Keratinocyte (primary cell): ENCODE measurements at regions not wholly inside any gene's neighbourhood (a gene's known extent, or its start where the extent isn't known, plus 50 kb on each side); places are given as distances from the start of the nearest gene placed in this dataset.
A peak's percentile ranks its signal among the peaks of the same experiment; 100 is the strongest.

Source experiments
- DNase-seq: peaks from one replicate; pipeline ENCODE4 v3.0.0-alpha.2; 2011; ENCODE audit warnings: low read depth, missing footprints, low spot score
- FAIRE-seq: peaks from 2 replicates; lab custom pipeline; 2011; peaks lifted over from hg19 to GRCh38; lab: Jason Lieb, UNC
- H2AFZ ChIP-seq: 2 replicates; pipeline ENCODE4 v1.6.0; 2012; ENCODE audit warnings: low read length, control low read depth, inconsistent platforms; ENCODE audit not compliant: control insufficient read depth
- H3K27ac ChIP-seq: 2 replicates; pipeline ENCODE4 v1.5.1; 2011; ENCODE audit warnings: low read length; ENCODE audit not compliant: control insufficient read depth, insufficient read depth
- H3K27me3 ChIP-seq: 3 replicates; pipeline ENCODE4 v1.6.0; 2011; ENCODE audit warnings: low read length; ENCODE audit not compliant: control insufficient read depth, insufficient read depth; ENCODE audit errors: extremely low read depth
- H3K36me3 ChIP-seq, 2 experiments: 2 replicates in 1 of 2; 3 replicates in 1 of 2; pipeline ENCODE4 v1.5.1; 2011; ENCODE audit warnings: low read length in 2 of 2, mild to moderate bottlenecking in 1 of 2; ENCODE audit not compliant: control insufficient read depth in 2 of 2, insufficient read depth in 2 of 2; ENCODE audit errors: extremely low read depth in 1 of 2
- H3K4me1 ChIP-seq: 3 replicates; pipeline ENCODE4 v1.5.1; 2011; ENCODE audit warnings: low read length; ENCODE audit not compliant: control insufficient read depth, insufficient read depth; ENCODE audit errors: extremely low read depth
- H3K4me2 ChIP-seq: 3 replicates; pipeline ENCODE4 v1.6.0; 2011; ENCODE audit warnings: low read depth, low read length; ENCODE audit not compliant: control insufficient read depth, insufficient read depth; ENCODE audit errors: extremely low read depth
- H3K4me3 ChIP-seq, 3 experiments: fragments of 200-600 bp in 1 of 3; sonication (generic) in 1 of 3; 2 replicates in 2 of 3; 3 replicates in 1 of 3; pipeline ENCODE4 v1.5.1; 2011 to 2016; ENCODE audit warnings: low read length in 3 of 3, mild to moderate bottlenecking in 3 of 3, control low read depth in 2 of 3, inconsistent platforms in 1 of 3, low read depth in 1 of 3, mixed read lengths in 1 of 3, mixed run types in 1 of 3, moderate library complexity in 1 of 3; ENCODE audit not compliant: control insufficient read depth in 2 of 3, insufficient read depth in 2 of 3; ENCODE audit errors: extremely low read depth in 1 of 3
- H3K79me2 ChIP-seq: 2 replicates; pipeline ENCODE4 v1.6.0; 2012; ENCODE audit warnings: low read length; ENCODE audit not compliant: control insufficient read depth, insufficient read depth
- H3K9ac ChIP-seq: 3 replicates; pipeline ENCODE4 v1.6.0; 2011; ENCODE audit warnings: low read length; ENCODE audit not compliant: control insufficient read depth, insufficient read depth; ENCODE audit errors: extremely low read depth
- H3K9me1 ChIP-seq: 3 replicates; pipeline ENCODE4 v1.6.0; 2011; ENCODE audit warnings: low read length; ENCODE audit not compliant: control insufficient read depth, insufficient read depth; ENCODE audit errors: extremely low read depth
- H3K9me3 ChIP-seq: 2 replicates; pipeline ENCODE4 v1.5.1; 2012; ENCODE audit warnings: low read depth, low read length; ENCODE audit not compliant: control insufficient read depth
- H4K20me1 ChIP-seq: 3 replicates; pipeline ENCODE4 v1.6.0; 2011; ENCODE audit warnings: low read length; ENCODE audit not compliant: control insufficient read depth, insufficient read depth; ENCODE audit errors: extremely low read depth
- EZH2 ChIP-seq: IDR thresholded peaks from one replicate; pipeline ENCODE4 v1.6.1; 2012; ENCODE audit warnings: inconsistent platforms, mild to moderate bottlenecking, low read length, moderate library complexity
- dilution Hi-C: fragments of 300-500 bp; cut with MboI; formaldehyde crosslinking; loops from one replicate; pipeline ENCODE4 v1.7.0; 2020; ENCODE audit warnings: low sequenced_read_pairs; ENCODE audit not compliant: extremely low pct_ligation_motif_present
- TF ChIP-seq, protein P1 (sequence below), 3 experiments: IDR thresholded peaks in 1 of 3; conservative IDR thresholded peaks in 1 of 3; optimal IDR thresholded peaks in 1 of 3; 2 replicates in 2 of 3; 3 replicates in 1 of 3; pipeline versions ENCODE3 to v1.5.1; 2011; ENCODE audit warnings: low read length in 3 of 3, mild to moderate bottlenecking in 3 of 3, moderate library complexity in 2 of 3, control low read depth in 1 of 3, inconsistent platforms in 1 of 3; ENCODE audit not compliant: insufficient read depth in 2 of 3; ENCODE audit errors: extremely low read depth in 1 of 3

DNA sequence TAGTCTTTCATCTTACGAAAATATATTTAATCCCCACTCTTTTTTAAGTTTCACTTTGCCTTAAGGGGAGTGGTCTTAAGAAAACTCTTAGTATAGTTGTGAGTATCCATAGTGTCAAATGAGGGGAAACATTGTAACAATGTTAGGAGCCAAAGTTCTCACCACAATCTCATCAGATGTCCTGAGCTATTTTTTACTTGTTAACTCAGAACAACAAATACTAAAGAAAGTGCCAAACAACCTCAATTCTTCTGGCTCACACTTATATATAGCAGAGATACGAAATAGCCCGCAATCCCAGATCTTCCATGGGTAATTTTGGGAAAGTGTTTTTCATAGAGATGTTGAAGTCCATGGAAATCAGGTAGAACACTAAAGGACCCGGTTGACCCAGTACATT lies 194.0 kb upstream of the DMRT1 start:
- no peak overlapping the region for H3K4me2 ChIP-seq
- no peak overlapping the region for H3K4me3 ChIP-seq
- no peak overlapping the region for H3K9ac ChIP-seq
- H3K27me3 ChIP-seq, result no peaks in the 10 kb centered on the region
- TF ChIP-seq EZH2, result no peak
- TF ChIP-seq, protein P1, sequence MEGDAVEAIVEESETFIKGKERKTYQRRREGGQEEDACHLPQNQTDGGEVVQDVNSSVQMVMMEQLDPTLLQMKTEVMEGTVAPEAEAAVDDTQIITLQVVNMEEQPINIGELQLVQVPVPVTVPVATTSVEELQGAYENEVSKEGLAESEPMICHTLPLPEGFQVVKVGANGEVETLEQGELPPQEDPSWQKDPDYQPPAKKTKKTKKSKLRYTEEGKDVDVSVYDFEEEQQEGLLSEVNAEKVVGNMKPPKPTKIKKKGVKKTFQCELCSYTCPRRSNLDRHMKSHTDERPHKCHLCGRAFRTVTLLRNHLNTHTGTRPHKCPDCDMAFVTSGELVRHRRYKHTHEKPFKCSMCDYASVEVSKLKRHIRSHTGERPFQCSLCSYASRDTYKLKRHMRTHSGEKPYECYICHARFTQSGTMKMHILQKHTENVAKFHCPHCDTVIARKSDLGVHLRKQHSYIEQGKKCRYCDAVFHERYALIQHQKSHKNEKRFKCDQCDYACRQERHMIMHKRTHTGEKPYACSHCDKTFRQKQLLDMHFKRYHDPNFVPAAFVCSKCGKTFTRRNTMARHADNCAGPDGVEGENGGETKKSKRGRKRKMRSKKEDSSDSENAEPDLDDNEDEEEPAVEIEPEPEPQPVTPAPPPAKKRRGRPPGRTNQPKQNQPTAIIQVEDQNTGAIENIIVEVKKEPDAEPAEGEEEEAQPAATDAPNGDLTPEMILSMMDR (optimal IDR thresholded peaks at IDR 0.05 in 1 of 3, IDR thresholded peaks at IDR 0.05 in 1 of 3, conservative IDR thresholded peaks at IDR 0.05 in 1 of 3; ENCODE audit: extremely low read depth in 1 of 3, insufficient read depth in 2 of 3, low read length in 3 of 3), result no peak
- no peaks in the 10 kb centered on the region for H3K79me2 ChIP-seq
- DNase-seq (no peak), FAIRE-seq (no peak)
- H3K9me1 ChIP-seq, result no peaks in the 10 kb centered on the region
- H3K36me3 ChIP-seq, result no peaks in the 10 kb centered on the region
- H4K20me1 ChIP-seq, result no peaks in the 10 kb centered on the region
- H3K27ac ChIP-seq, result no peak overlapping the region
- H2AFZ ChIP-seq, result no peak overlapping the region
- dilution Hi-C loops, result no loop called here
- H3K9me3 ChIP-seq, result no peaks in the 10 kb centered on the region
- peaks cover 20% of the 10 kb centered on the region for H3K4me1 ChIP-seq

DNA sequence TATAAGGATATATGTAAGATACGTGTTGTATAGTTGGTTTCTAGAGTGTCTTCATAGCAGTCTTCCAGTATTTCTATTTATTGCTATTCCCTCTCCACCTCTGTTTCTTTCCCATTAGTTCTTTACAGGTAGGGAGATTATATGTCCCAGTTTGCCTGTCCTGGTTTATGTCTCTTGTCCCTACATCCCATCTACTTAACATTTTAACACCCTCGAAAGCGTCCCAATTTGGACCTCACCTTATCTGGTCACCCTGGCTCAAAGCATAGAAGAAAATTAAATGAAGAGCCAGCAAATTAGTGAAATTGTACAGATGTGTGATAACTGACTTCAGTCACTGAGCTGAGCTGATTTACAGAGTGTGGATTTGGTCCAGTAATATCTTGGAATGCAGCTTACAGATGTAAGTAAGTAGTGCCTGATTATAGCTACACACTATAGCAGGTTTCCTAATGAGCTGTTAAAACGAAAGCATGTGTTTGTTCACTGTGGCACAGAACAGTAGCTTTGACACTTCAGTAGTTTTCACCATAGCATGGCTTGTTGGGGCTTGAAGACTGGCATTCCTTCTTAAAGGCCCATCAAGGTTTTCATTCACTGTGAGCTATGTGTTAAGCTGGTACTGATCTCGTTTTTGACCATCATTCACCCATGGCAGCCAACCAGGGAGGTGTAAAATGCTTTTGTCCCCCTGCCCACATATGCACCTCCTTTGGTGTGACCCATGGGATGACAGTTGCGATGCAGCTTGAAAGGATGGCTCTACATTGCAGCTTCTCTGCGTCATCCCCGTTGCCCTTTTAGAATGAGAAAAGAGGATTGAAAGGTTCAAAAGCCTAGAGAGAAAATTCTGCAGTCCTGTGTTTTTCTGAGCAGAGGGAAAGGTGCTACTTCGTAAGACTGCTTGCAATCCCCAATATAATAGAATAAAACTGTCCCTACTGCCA lies 192.1 kb upstream of the DMRT1 start:
- peak overlapping the region in 2 of 3 experiments; percentile 48 to 59 for H3K4me3 ChIP-seq
- peaks cover 20% of the 10 kb centered on the region for H3K4me1 ChIP-seq
- H2AFZ ChIP-seq, result peak overlapping the region; percentile 37
- H3K9me1 ChIP-seq, result no peaks in the 10 kb centered on the region
- TF ChIP-seq, protein P1 (optimal IDR thresholded peaks at IDR 0.05 in 1 of 3, IDR thresholded peaks at IDR 0.05 in 1 of 3, conservative IDR thresholded peaks at IDR 0.05 in 1 of 3; ENCODE audit: extremely low read depth in 1 of 3, insufficient read depth in 2 of 3, low read length in 3 of 3), result no peak
- TF ChIP-seq EZH2, result no peak
- H3K9ac ChIP-seq, result peak overlapping the region; percentile 34
- dilution Hi-C loops, result no loop called here
- DNase-seq (no peak), FAIRE-seq (peak; percentile 98)
- H3K4me2 ChIP-seq, result peak overlapping the region; percentile 88
- no peaks in the 10 kb centered on the region for H3K36me3 ChIP-seq
- no peaks in the 10 kb centered on the region for H3K9me3 ChIP-seq
- H3K27ac ChIP-seq, result no peak overlapping the region
- no peaks in the 10 kb centered on the region for H3K27me3 ChIP-seq
- no peaks in the 10 kb centered on the region for H3K79me2 ChIP-seq
- no peaks in the 10 kb centered on the region for H4K20me1 ChIP-seq
